K562 (cell line): ENCODE measurements at regions not wholly inside any gene's neighbourhood (a gene's known extent, or its start where the extent isn't known, plus 50 kb on each side); places are given as distances from the start of the nearest gene placed in this dataset.

ENCODE experiments used
- ATAC-seq: fragments of 200-7000 bp; cut with Tn5 transposase; 3 replicates; pipeline ENCODE4 v1.9.1; 2020; ENCODE audit warnings: moderate library complexity
- BruUV-seq: library from RNA; stranded (reverse); fragments of 400-500 nt; replicated peaks from 2 replicates; lab custom pipeline; 2021; lab: Mats Ljungman, UMichigan
- CTCF ChIA-PET: fragments of 300-600 bp; formaldehyde crosslinking; extraction: SDS; loops from one replicate; lab custom pipeline; 2021; ENCODE audit warnings: low intra/inter-chr PET ratio; lab: Yijun Ruan, JAX
- POLR2A ChIA-PET: fragments of 300-600, 350-650 bp; sonication (Branson Sonifier 250); formaldehyde crosslinking; extraction: SDS; loops from one replicate; lab custom pipeline; 2021; ENCODE audit warnings: antibody characterized with exemption, inconsistent platforms; lab: Yijun Ruan, JAX
- DNase-seq, 4 experiments: peaks; one replicate each; pipeline versions ENCODE4 v3.0.0 to v3.0.0-alpha.2; 2011 to 2018; ENCODE audit warnings: low spot score in 3 of 4, mixed read lengths in 3 of 4; ENCODE audit errors: extremely low read depth in 1 of 4
- FAIRE-seq: peaks from 2 replicates; lab custom pipeline; 2011; peaks lifted over from hg19 to GRCh38; lab: Jason Lieb, UNC
- H2AFZ ChIP-seq: 2 replicates; pipeline ENCODE4 v1.6.0; 2011; ENCODE audit warnings: low read depth, low read length, control low read depth, inconsistent platforms
- H3K27ac ChIP-seq: fragments of 200-600 bp; 3 replicates; pipeline ENCODE4 v1.8.0; 2011; ENCODE audit warnings: low read depth, mild to moderate bottlenecking, control low read depth, inconsistent platforms, low read length, moderate library complexity, mixed read lengths; ENCODE audit errors: extremely low read depth
- H3K27me3 ChIP-seq, 2 experiments: fragments of 300-600 bp in 1 of 2; 2 replicates in 1 of 2; 3 replicates in 1 of 2; pipeline versions ENCODE4 v1.6.0 to v1.8.0; 2011; ENCODE audit warnings: inconsistent platforms in 2 of 2, low read length in 2 of 2, mild to moderate bottlenecking in 1 of 2, mixed read lengths in 1 of 2, moderate library complexity in 1 of 2; ENCODE audit not compliant: control insufficient read depth in 2 of 2, insufficient read depth in 2 of 2
- H3K36me3 ChIP-seq: fragments of 300-600 bp; 3 replicates; pipeline ENCODE4 v1.8.0; 2011; ENCODE audit warnings: mild to moderate bottlenecking, low read length, inconsistent platforms; ENCODE audit not compliant: control insufficient read depth, insufficient read depth
- H3K4me1 ChIP-seq, 2 experiments: fragments of 200-600 bp in 1 of 2; replicated peaks in 1 of 2; 2 replicates in 1 of 2; 3 replicates in 1 of 2; pipeline versions ENCODE4 v1.5.1 to v1.8.0; 2011; ENCODE audit warnings: inconsistent platforms in 2 of 2, low read length in 2 of 2, mild to moderate bottlenecking in 1 of 2, mixed read lengths in 1 of 2, moderate library complexity in 1 of 2; ENCODE audit not compliant: control insufficient read depth in 2 of 2, insufficient read depth in 2 of 2
- H3K4me2 ChIP-seq: 2 replicates; pipeline ENCODE4 v1.6.1; 2011; ENCODE audit warnings: low read length, control low read depth, inconsistent platforms, mixed read lengths; ENCODE audit not compliant: insufficient read depth
- H3K4me3 ChIP-seq: fragments of 200-600 bp; sonication (generic), shearing (Covaris generic); 2 replicates; pipeline ENCODE4 v1.5.1; 2016; ENCODE audit warnings: control low read depth, inconsistent platforms
- H3K79me2 ChIP-seq: fragments of 200-600 bp; 3 replicates; pipeline ENCODE4 v1.8.0; 2011; ENCODE audit warnings: low read length, inconsistent platforms; ENCODE audit not compliant: control insufficient read depth, insufficient read depth
- H3K9ac ChIP-seq, 2 experiments: 2 replicates each; pipeline versions ENCODE4 v1.6.0 to v1.6.1; 2011; ENCODE audit warnings: low read depth in 2 of 2, low read length in 2 of 2, control low read depth in 1 of 2, inconsistent platforms in 1 of 2, mild to moderate bottlenecking in 1 of 2, mixed read lengths in 1 of 2; ENCODE audit not compliant: insufficient read depth in 1 of 2
- H3K9me1 ChIP-seq: one replicate; pipeline ENCODE4 v1.6.0; 2011; ENCODE audit warnings: inconsistent platforms, mild to moderate bottlenecking, low read length, moderate library complexity; ENCODE audit not compliant: control insufficient read depth, insufficient read depth
- H3K9me3 ChIP-seq: replicated peaks from 2 replicates; pipeline ENCODE4 v1.5.1; 2011; ENCODE audit warnings: low read depth, low read length, inconsistent platforms; ENCODE audit not compliant: control insufficient read depth, insufficient read depth
- H4K20me1 ChIP-seq: replicated peaks from 2 replicates; pipeline ENCODE4 v1.6.1; 2011; ENCODE audit warnings: low read length, inconsistent platforms, mixed read lengths; ENCODE audit not compliant: control insufficient read depth, insufficient read depth
- MGA ChIP-seq: fragments of 450-650 bp; IDR thresholded peaks from 2 replicates; pipeline ENCODE4 v1.6.1; 2016; ENCODE audit warnings: mild to moderate bottlenecking, moderate library complexity
- ZC3H8 ChIP-seq: fragments of 450-650 bp; IDR thresholded peaks from 2 replicates; pipeline ENCODE4 v1.6.1; 2017
- WGBS: fragments of 100-300 bp; shearing (Covaris generic); methylation state at CpG from one replicate; pipeline ENCODE4 v1.1.6; 2016; ENCODE audit warnings: low coverage, mixed read lengths; ENCODE audit not compliant: insufficient coverage; ENCODE audit errors: missing lambda C conversion rate; 5-methylcytosine and 5-hydroxymethylcytosine counted together
- in situ Hi-C: fragments of 300-500 bp; cut with MboI; formaldehyde crosslinking; loops from 4 replicates; pipeline ENCODE4 v1.15.0; 2018; ENCODE audit warnings: inconsistent platforms, mixed read lengths
- intact Hi-C: fragments of 100-400 bp; cut with micrococcal nuclease; formaldehyde crosslinking; loops from 2 replicates; pipeline ENCODE4 v1.14.2; 2022

- Histone ChIP-seq H3K4me3 (no peak overlapping the region), H3K9me1 (no peaks in the 10 kb centered on the region), H3K27ac (no peak overlapping the region), H3K4me1 (peaks cover 0 to 6% of the 10 kb centered on the region in 2 experiments; a peak in 2 of 5 replicates), H3K79me2 (no peaks in the 10 kb centered on the region), H3K27me3 (no peaks in the 10 kb centered on the region), H2AFZ (no peak overlapping the region), H3K9ac (no peak overlapping the region), H4K20me1 (no peaks in the 10 kb centered on the region), H3K4me2 (no peak overlapping the region), H3K9me3 (no peaks in the 10 kb centered on the region), H3K36me3 (no peaks in the 10 kb centered on the region)
- WGBS = 2% methylated on average over 15 of the region's 23 CpGs
- ATAC-seq (no peak), FAIRE-seq (no peak), DNase-seq (no peak)
- intact Hi-C loops = no loop called here
- CTCF ChIA-PET = no interaction called here
- BruUV-seq = no TSS peak
- in situ Hi-C loops = no loop called here
- POLR2A ChIA-PET = no interaction called here
- no peak for TF ChIP-seq MGA
- TF ChIP-seq ZC3H8 = no peak
Measured at GRCh38 chr10:130728531-130729215, 582.8 kb downstream of the TCERG1L start.
